Inflammatory macrophage (primary cell): ENCODE measurements at regions not wholly inside any gene's neighbourhood (a gene's known extent, or its start where the extent isn't known, plus 50 kb on each side); places are given as distances from the start of the nearest gene placed in this dataset.

Experiments
- DNase-seq, 2 donors: peaks; one replicate each; pipeline ENCODE4 v3.0.0-alpha.2; 2020 to 2022

- DNase-seq: no peak
Observed at GRCh38 chr11:113579292-113579940, 104.2 kb upstream of the DRD2 start.

GRCh38 chr11:113578715-113579250, 103.6 kb upstream of the DRD2 start:
- no peak for DNase-seq

DNA sequence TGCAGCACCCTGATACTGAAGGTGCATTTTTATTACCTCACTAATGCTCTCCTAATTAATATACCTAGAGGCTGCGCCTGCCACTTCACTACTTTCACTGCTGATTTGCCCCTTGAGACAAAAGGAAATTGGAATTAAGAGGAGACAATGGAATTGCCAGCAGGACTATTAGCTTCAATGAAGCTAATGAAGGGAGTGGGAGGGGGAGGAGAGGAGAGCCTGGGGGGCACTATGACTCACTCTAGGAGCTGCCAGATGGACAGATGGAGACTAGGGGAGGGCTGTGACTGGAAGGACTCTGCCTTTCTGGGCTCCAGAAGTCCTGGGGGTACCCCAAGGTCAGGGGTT, 102.8 kb upstream of the DRD2 start:
- DNase-seq: no peak

DNA sequence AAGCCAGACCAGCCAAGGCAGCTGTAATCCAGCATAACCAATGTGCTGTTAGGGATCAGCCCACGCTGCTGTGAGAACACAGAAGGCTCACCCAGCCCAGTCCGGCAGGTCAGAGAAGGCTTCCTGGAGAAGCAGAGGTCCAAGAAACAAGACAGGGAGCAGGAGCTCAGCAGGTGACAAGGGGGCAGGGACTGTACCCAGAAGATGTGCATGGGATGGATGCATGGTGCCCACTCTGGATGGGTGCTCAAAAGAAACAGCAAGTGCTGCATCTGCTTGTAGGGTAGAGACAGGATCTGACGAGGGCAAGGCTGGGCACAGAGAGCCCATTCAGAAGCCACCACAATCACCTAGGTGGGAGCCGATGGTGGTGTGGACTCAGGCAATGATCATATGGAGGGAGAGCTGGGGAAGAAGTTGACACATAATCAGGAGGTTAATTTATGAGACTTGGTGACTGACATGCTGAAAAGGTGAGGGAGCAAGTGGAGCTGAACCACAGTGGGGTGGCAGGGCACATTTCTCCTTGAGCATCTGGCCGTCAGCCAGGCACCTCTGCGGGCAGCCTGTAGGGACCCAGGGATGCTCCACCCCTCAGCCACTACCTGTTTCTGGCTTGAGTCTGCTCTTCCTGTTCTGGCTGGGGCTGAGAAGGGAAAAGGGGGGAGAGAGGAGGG, 102.3 kb upstream of the DRD2 start:
- no peak for DNase-seq

DNA sequence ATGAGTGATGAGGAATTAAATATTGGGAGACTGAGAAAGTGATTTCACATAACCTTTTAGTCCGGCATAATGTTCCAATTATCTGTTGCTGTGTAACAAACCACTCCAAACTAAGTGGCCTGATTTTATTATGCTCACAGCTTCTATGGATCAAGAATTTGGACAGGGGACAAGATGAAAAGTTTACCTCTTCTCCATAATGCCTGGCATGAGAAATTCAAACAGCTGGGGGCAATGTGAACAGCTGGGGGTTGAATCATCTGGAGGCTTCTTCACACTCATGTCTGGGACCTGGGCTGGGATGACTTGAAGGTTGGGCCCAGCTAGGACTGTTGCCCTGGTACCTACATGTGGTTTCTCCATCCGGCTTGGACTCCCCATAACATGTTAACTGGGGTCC, 99.4 kb upstream of the DRD2 start:
- DNase-seq: no peak

DNA sequence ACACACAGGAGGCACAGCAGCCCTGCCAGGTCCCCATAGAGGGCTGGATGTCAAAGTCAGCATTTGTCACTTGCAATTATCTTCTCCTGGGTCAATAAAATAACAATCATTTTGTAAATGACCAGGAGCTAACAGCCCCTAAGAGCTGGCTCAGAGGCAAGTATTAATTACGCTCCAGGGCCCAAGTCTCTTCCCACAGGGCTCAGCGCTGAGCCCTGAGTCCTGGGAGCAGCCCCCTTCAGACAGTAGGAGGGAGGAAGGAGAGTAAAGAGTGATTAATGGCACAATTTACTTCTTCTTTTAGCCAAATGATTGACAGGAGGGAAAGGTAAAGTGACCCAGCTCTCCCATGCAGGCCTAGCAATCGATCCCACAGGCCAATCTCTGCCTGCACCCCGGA, 99.0 kb upstream of the DRD2 start:
- DNase-seq: no peak

DNA sequence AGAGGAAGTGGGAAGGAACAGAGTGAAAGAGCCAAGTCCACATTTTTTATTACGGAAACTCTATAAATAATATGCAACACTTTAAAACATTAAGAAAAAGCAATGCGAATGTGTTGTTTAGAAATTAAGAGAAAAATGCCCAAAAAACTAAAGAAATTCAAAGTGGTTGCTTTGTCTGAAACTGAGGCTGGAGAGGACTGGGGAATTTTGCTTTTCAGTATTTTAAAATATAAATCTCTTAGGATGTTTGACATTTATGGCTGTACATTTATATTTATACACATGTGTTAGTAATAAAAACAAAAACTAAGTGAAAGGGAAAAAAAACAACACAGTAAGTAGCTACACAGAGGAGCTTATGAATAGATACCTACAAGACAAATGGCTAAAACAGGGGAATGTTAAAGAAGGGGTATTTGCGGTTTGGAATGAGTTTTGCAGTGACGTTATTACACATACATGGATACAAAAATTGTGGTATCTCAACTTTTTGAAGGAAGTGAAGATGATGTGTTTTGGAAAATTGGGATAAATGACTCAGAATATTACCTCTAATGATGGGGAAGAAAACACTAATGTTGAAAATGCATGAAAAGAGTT, 97.0 kb upstream of the DRD2 start:
- no peak for DNase-seq

DNA sequence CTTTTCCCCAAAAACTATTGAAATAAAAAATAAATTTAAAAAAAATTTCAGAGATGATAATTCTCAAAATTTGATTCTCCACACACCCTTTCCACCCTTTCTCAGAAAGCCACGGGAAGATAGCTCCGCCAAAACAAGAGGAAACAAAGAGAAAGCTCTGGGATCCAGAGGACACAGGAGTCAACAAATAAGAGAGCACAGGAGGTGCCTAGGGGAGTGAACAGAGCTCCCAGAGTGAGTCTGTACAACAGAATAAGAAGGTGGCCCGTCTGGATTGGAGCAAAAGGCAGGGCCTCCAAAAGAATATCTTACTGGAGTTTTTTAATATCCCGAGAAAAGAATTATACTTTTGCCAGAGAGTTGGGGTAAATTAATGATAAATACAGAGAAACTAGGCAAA, 96.3 kb upstream of the DRD2 start:
- DNase-seq: no peak

DNA sequence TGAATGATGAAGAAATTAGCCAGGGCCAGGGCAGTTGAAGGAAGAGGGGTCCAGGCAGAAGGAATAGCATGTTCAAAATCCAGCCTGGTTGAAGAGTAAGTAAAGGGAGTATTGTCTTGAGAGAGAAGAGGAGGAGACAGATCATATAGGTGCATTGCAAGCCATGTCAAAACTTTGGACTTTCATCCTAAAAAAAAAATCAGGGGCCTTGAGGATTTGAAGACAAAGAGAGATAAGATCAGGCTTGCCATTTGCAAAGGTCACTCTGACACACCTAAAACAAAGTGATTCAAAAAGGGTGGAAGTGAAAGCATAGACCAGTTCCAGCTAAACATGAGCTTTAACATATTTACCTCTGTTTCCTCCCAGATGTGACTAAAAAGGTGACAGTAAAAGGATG, 95.7 kb upstream of the DRD2 start:
- no peak for DNase-seq

- no peak for DNase-seq
Observed at GRCh38 chr11:113569391-113569790, 94.2 kb upstream of the DRD2 start.

DNA sequence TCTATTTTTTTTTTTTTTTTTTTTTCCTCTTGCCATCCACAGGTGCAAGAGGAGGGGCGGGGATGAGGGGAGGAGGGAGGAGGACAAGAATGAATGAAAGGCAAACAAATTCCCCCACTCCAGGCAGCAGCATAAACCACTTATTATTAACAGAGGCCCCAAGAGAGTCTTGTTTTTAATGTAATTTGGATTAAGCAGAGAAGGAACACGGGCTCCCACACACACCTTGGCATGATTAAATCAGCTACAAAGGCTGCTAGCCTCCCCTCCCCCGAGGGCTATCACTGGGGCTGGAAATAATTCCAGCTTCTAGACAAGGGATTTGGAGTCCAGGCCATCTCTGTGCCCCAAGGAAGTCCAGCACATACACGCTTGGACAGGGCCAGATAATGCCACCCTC, 93.4 kb upstream of the DRD2 start:
- DNase-seq: no peak

DNA sequence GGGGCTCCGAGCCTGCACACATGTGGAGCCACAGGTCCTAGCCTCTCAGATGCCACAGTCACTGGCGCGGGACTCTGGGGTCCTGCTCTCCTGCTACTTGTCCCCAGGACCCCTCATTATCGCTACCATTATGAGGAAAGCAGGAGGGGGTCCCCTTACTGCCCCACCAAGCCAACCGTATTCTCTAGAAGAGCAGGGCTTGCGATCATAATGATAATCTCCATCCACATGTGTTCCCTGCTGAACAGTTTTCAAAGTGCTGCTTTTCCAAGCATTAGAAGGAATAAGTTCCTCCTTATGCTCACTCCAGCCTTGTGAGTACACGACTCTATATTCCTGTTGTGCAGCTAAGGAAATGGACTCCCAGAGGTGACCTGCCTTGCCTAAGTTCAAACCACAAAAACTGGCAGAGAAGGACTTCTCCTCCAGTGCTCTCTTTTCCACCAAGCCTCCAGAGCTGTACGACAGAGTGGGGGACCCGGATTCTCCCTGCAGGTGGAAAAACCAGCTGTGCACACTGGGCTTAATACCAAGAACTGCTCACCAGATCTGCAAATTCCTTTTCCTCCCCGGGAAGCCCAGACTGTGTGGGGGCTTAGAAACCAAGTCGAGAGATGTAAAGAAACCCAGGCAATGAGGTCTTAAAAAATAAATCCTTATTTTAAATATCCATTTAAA, 92.8 kb upstream of the DRD2 start:
- no peak for DNase-seq

GRCh38 chr11:113567097-113567496, 91.9 kb upstream of the DRD2 start:
- DNase-seq: no peak

GRCh38 chr11:113564527-113565130, 89.4 kb upstream of the DRD2 start:
- no peak for DNase-seq

DNA sequence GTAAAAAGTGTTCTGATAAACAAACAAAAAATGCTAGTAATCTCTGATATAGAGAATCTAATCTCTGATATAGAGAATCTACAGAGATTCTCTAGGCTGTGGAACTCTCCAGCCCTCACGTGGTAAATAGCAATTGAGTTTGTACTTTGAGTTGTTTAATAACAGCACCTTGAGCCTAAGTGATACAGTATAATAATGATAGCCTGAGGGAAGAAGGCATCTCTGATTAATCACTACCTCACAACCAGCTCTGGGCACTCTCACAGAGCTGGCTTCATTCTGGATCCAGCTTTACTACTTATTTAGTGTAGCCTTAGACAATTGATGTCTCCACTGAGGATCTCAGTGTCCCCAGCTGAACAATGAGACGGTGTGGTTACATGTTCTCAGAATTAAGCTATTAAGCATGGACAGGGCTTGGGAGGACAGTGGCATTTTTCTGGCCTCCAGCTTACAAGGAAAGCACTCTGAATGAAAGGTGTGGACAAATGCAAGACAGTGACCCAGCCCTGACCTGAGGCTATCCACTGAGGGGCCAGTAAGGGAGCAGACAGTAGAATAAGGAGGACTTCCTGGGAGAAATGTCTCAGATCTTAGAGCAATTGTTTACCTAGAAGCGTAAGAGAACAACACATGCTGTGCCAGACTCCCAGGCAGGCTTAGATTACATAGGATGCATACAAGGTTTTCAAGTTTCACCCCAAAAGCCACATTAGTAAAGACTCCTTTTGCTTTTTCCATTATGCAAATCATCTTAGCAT, 88.7 kb upstream of the DRD2 start:
- DNase-seq: no peak

- no peak for DNase-seq
Observed at GRCh38 chr11:113562981-113563461, 87.8 kb upstream of the DRD2 start.

DNA sequence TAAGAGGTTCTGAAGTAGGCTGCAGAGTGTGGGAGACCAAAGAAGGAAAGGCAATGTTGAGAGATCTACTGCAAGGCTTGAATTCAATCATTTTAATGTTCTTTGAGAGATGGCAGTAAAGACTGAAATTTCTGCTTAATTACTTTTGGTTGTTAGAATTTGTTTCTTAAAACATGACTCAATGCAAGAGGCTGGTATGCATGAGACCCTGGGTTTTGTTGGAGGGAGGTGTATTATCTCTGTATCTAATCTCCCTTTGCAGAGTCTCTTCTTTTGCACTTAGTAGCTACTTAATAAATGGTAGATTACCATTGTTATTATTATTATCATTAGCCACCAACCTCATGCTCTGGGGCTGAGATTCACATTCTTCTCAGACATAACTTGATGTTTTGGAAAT, 87.4 kb upstream of the DRD2 start:
- DNase-seq: no peak

DNA sequence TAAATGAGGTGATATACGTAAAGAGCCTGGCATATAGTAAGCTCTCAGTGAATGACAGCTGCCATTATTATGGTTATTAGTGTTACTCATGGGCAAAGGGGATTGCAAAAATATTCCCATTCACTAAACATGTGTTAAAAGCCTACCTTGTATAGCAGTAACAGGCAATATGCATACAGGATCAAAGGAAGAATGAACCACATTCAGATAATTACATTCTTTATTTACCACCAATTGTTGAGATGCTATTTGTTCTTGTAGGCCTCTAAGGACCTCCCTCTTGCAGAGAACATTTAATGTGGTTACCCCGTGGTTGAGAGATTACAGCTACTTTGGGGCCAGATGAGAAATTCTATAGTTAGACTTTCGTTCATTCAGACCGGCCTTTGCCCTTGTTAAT, 82.7 kb upstream of the DRD2 start:
- no peak for DNase-seq

DNA sequence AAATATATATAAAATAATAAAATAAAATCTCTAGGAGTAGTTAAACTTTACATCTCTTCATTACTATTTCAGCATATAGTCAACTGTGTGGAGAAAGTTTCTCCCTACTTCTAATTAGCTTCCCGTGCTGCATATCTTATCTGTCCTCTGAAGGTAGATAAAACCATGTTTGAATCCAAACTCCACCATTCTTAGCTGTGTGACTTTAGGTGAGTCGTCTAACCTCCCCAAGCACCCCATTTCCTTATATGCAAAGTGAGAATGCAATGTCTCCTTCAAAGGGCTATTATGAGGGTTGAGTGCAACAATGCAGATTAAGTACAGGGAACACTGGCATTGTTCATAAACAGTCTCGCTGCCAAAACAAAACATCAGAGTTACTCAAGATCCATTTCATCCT, 80.8 kb upstream of the DRD2 start:
- no peak for DNase-seq

GRCh38 chr11:113555071-113555619, 79.9 kb upstream of the DRD2 start:
- no peak for DNase-seq

DNA sequence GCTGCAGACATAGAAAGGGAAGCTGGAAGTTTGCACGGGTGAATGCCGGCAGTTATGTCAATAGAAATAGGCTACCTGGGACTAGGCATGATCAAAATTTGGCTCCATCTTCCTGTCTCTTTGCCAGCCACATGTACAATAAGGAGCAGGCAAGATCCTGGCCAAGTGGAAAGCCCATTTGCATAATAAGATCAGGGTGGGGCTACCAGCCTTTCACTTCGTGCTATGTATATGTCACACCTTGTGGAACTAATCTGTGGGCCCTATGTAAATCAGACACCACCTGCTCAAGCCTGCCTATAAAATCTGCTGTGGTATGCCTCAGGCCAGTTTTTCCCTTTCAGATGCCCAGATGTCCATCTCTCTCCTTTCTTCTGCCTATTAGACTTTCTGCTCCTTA, 79.3 kb upstream of the DRD2 start:
- DNase-seq: no peak

- DNase-seq: peak in 1 of 2 donors; percentile 10
Observed at GRCh38 chr11:113553915-113554314, 78.7 kb upstream of the DRD2 start.
